ENCODE measurements at regions not wholly inside any gene's neighbourhood (a gene's known extent, or its start where the extent isn't known, plus 50 kb on each side); places are given as distances from the start of the nearest gene placed in this dataset.
"Not testable (repeated sequence)": the region's sequence is repeated elsewhere in the genome, so short reads cannot be mapped to it uniquely, and the experiment has no call there.

DNA sequence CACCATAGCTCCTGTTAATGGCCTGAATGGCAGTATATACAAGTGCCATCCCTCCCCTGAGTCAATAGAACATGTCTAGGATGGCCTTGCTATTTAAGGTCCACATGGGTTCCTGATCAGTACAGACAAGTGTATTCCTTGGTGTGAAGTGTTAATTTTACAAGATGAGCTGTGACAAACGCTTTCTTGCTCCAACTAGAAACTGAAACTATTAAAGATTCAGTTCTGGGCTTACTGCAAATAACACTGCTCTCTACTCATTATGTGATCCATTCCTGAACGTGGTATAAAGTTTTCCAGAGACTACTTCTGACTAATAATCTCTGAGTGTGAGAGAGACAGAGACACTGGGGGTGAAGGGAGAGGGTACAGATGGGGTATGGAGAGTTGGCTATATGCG, 198.0 kb upstream of the FBXL4 start:
- 39 to 70% methylated on average over 3 of the region's 3 CpGs for WGBS, 2 donors (ENCODE audit: low coverage in 1 of 2)
- in situ Hi-C loops (cut with MboI; ENCODE audit: low pct_ligation_motif_present in 1 of 4, low pct_unique_long_range_greater_than_20kb in 1 of 4, low sequenced_read_pairs in 3 of 4) = no loop called here
- H3K9me3 ChIP-seq = no peaks in the 10 kb centered on the region

DNA sequence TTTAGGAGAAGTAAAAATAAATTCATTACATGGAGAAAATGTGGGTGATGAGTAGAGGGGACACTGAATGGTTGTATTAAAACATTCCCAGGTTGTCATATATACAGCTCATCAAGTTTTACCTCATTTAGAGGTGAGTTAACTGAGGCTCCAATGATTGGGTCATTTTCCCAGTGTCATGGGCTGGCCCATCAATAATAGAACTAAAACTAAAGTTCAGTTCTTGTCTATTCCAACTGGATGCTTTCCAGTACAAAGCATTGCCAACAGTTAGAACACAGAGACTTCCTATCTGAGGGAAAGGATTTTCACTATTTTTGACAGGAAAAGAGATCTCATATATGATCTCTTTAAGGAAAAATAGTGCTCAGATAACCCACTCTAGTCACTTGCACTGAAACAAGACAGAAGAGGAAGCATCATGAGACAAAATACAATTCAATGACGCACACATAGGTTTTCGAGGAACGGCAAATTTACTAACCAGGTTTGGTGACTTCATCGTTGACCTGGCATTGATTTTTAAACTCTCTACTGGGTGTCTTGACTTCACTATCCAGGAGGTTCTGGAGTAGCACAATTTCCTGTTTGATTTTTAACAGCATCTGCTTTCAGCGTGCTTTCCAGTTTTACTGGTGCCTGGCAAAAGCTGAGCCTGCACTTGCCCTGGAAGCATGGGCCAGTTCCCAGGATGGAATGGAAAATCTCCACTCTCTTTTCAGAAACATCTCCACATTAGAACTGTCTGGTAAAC, 195.5 kb upstream of the FBXL4 start:
- in situ Hi-C loops (cut with MboI; ENCODE audit: low pct_ligation_motif_present in 1 of 4, low pct_unique_long_range_greater_than_20kb in 1 of 4, low sequenced_read_pairs in 3 of 4) = no loop called here
- TF ChIP-seq EP300 (IDR thresholded peaks at IDR 0.05; ENCODE audit: low read depth) (no peak), POLR2AphosphoS5 (IDR thresholded peaks at IDR 0.05) (no peak), POLR2A (IDR thresholded peaks at IDR 0.05) (no peak)
- TF ChIP-seq, protein P1, sequence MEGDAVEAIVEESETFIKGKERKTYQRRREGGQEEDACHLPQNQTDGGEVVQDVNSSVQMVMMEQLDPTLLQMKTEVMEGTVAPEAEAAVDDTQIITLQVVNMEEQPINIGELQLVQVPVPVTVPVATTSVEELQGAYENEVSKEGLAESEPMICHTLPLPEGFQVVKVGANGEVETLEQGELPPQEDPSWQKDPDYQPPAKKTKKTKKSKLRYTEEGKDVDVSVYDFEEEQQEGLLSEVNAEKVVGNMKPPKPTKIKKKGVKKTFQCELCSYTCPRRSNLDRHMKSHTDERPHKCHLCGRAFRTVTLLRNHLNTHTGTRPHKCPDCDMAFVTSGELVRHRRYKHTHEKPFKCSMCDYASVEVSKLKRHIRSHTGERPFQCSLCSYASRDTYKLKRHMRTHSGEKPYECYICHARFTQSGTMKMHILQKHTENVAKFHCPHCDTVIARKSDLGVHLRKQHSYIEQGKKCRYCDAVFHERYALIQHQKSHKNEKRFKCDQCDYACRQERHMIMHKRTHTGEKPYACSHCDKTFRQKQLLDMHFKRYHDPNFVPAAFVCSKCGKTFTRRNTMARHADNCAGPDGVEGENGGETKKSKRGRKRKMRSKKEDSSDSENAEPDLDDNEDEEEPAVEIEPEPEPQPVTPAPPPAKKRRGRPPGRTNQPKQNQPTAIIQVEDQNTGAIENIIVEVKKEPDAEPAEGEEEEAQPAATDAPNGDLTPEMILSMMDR (IDR thresholded peaks at IDR 0.05) = no peak

More for the DNA sequence above, 198.0 kb upstream of the FBXL4 start:
- H3K36me3 ChIP-seq = no peaks in the 10 kb centered on the region
- no peak for DNase-seq
- no peaks in the 10 kb centered on the region for H3K4me1 ChIP-seq
- no peak overlapping the region for H3K4me3 ChIP-seq
- no peak for TF ChIP-seq POLR2AphosphoS5 (IDR thresholded peaks at IDR 0.05)
- TF ChIP-seq, protein P1 (IDR thresholded peaks at IDR 0.05) = no peak
- TF ChIP-seq EP300 (IDR thresholded peaks at IDR 0.05; ENCODE audit: low read depth) = no peak
- no peak for TF ChIP-seq POLR2A (IDR thresholded peaks at IDR 0.05)
- no peak overlapping the region for H3K27ac ChIP-seq
- intact Hi-C loops (cut with DNase I; ENCODE audit: low total_unique reads) = no loop called here
- no peaks in the 10 kb centered on the region for H3K27me3 ChIP-seq

DNA sequence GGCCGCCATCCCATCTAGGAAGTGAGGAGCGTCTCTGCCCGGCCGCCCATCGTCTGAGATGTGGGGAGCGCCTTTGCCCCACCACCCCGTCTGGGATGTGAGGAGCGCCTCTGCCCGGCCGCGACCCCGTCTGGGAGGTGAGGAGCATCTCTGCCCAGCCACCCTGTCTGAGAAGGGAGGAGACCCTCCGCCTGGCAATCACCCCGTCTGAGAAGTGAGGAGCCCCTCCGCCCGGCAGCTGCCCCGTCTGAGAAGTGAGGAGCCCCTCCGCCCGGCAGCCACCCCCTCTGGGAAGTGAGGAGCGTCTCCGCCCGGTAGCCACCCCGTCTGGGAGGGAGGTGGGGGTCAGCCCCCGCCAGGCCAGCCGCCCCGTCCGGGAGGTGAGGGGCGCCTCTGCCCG, 194.2 kb upstream of the FBXL4 start:
- H3K4me1 ChIP-seq; H3K27me3 ChIP-seq; H3K36me3 ChIP-seq; DNase-seq; H3K27ac ChIP-seq; H3K4me3 ChIP-seq; intact Hi-C loops (cut with DNase I; ENCODE audit: low total_unique reads); in situ Hi-C loops (cut with MboI; ENCODE audit: low pct_ligation_motif_present in 1 of 4, low pct_unique_long_range_greater_than_20kb in 1 of 4, low sequenced_read_pairs in 3 of 4); H3K9me3 ChIP-seq: not testable (repeated sequence)
- WGBS, 2 donors (ENCODE audit: low coverage in 1 of 2) = 91% methylated on average over 21 of the region's 29 CpGs; no CpG with 5 or more reads in 1 of the 2 donors

More for the DNA sequence above, 195.5 kb upstream of the FBXL4 start:
- no peaks in the 10 kb centered on the region for H3K4me1 ChIP-seq
- no peaks in the 10 kb centered on the region for H3K27me3 ChIP-seq
- intact Hi-C loops (cut with DNase I; ENCODE audit: low total_unique reads) = no loop called here
- H3K9me3 ChIP-seq = no peaks in the 10 kb centered on the region
- 72 to 80% methylated on average over 1 to 5 of the region's 5 CpGs for WGBS, 2 donors (ENCODE audit: low coverage in 1 of 2)
- H3K4me3 ChIP-seq = no peak overlapping the region
- H3K36me3 ChIP-seq = no peaks in the 10 kb centered on the region
- no peak overlapping the region for H3K27ac ChIP-seq
- no peak for DNase-seq

GRCh38 chr6:99138445-99138844, 190.7 kb upstream of the FBXL4 start:
- no peaks in the 10 kb centered on the region for H3K4me1 ChIP-seq
- H3K36me3 ChIP-seq = no peaks in the 10 kb centered on the region
- H3K9me3 ChIP-seq = no peaks in the 10 kb centered on the region
- intact Hi-C loops (cut with DNase I; ENCODE audit: low total_unique reads) = no loop called here
- TF ChIP-seq POLR2AphosphoS5 (IDR thresholded peaks at IDR 0.05) = no peak
- TF ChIP-seq, protein P1 (IDR thresholded peaks at IDR 0.05) = no peak
- no peak for TF ChIP-seq POLR2A (IDR thresholded peaks at IDR 0.05)
- TF ChIP-seq EP300 (IDR thresholded peaks at IDR 0.05; ENCODE audit: low read depth) = no peak
- no peak overlapping the region for H3K4me3 ChIP-seq
- in situ Hi-C loops (cut with MboI; ENCODE audit: low pct_ligation_motif_present in 1 of 4, low pct_unique_long_range_greater_than_20kb in 1 of 4, low sequenced_read_pairs in 3 of 4) = no loop called here
- no peaks in the 10 kb centered on the region for H3K27me3 ChIP-seq
- WGBS, 2 donors (ENCODE audit: low coverage in 1 of 2) = 43% methylated on average over 1 of the region's 1 CpG; no CpG with 5 or more reads in 1 of the 2 donors
- no peak for DNase-seq
- H3K27ac ChIP-seq = no peak overlapping the region

DNA sequence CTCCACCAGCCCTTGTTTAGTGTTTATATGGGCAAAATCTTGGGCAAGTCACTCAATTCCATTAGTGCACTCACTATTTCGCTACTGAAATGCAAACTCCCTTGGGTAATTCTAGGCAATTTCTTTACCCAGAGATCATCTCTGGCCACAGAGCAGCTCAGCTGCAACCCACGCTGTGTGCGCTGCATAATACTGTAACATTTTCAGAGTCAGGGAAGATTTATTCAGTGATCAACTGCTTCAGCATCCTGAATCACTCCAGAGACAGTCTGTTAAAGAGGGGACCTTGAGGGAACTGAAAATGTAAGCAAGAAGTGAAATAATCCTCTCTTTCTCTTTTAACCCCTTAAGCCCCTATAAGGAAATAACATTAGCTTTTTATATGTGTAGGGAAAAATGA, 189.6 kb upstream of the FBXL4 start:
- Histone ChIP-seq H3K36me3 (no peaks in the 10 kb centered on the region), H3K4me1 (no peaks in the 10 kb centered on the region), H3K4me3 (no peak overlapping the region), H3K27ac (no peak overlapping the region), H3K27me3 (no peaks in the 10 kb centered on the region), H3K9me3 (no peaks in the 10 kb centered on the region)
- intact Hi-C loops (cut with DNase I; ENCODE audit: low total_unique reads) (no loop called here), in situ Hi-C loops (cut with MboI; ENCODE audit: low pct_ligation_motif_present in 1 of 4, low pct_unique_long_range_greater_than_20kb in 1 of 4, low sequenced_read_pairs in 3 of 4) (no loop called here)
- no peak for DNase-seq
- TF ChIP-seq, protein P1 (IDR thresholded peaks at IDR 0.05) = no peak
- TF ChIP-seq POLR2A (IDR thresholded peaks at IDR 0.05) = no peak
- TF ChIP-seq POLR2AphosphoS5 (IDR thresholded peaks at IDR 0.05) = no peak
- no peak for TF ChIP-seq EP300 (IDR thresholded peaks at IDR 0.05; ENCODE audit: low read depth)
- 70 to 75% methylated on average over 3 of the region's 3 CpGs for WGBS, 2 donors (ENCODE audit: low coverage in 1 of 2)

Data from transverse colon (tissue), 4 donors.